Astrocyte of the spinal cord (primary cell): ENCODE measurements at regions not wholly inside any gene's neighbourhood (a gene's known extent, or its start where the extent isn't known, plus 50 kb on each side); places are given as distances from the start of the nearest gene placed in this dataset.

ENCODE experiments used
- DNase-seq: peaks from one replicate; pipeline ENCODE4 v3.0.0; 2011; ENCODE audit warnings: low read depth, low spot score
- H3K4me3 ChIP-seq: 2 replicates; pipeline ENCODE4 v1.5.1; 2011; ENCODE audit warnings: low read depth, mild to moderate bottlenecking, low read length, moderate library complexity
- in situ Hi-C: cut with HindIII; loops from 2 replicates; pipeline ENCODE4 v1.10.0; 2017; ENCODE audit warnings: low sequenced_read_pairs
- TF ChIP-seq, protein P1 (sequence below): IDR thresholded peaks from 2 replicates; pipeline ENCODE4 v1.5.1; 2012; ENCODE audit warnings: low read depth, mild to moderate bottlenecking, low read length, inconsistent platforms

DNA sequence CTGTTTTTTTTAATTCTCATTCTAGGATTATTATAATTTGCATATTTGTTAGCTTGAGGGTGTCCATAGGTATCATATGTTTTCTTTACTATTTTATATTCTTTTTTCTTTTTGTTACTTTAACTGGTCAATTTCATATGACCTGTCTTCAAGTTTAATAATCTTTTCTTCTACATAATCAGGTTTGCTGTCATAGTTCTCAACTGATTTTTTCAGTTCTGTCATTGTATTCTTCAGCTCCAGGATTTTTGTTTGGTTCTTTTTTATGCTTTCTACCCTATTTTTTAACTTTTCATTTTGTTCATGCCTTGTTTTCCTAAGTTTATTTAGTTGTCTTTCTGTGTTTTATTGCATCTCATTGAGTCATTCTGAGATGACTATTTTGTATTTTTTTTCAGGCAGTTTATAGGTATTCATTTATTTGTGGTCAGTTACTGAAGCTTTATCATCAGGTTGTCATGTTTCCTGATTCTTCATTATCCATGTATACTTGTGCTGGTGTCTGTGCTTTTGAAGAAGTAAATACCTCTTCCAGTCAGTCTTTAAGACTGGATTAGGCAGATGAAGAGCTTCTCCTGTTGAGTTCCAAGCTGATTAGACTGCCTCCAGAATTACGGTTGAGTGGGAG lies 220.3 kb upstream of the VEGFC start:
- TF ChIP-seq, protein P1, sequence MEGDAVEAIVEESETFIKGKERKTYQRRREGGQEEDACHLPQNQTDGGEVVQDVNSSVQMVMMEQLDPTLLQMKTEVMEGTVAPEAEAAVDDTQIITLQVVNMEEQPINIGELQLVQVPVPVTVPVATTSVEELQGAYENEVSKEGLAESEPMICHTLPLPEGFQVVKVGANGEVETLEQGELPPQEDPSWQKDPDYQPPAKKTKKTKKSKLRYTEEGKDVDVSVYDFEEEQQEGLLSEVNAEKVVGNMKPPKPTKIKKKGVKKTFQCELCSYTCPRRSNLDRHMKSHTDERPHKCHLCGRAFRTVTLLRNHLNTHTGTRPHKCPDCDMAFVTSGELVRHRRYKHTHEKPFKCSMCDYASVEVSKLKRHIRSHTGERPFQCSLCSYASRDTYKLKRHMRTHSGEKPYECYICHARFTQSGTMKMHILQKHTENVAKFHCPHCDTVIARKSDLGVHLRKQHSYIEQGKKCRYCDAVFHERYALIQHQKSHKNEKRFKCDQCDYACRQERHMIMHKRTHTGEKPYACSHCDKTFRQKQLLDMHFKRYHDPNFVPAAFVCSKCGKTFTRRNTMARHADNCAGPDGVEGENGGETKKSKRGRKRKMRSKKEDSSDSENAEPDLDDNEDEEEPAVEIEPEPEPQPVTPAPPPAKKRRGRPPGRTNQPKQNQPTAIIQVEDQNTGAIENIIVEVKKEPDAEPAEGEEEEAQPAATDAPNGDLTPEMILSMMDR: no peak
- H3K4me3 ChIP-seq: no peak overlapping the region
- no peak for DNase-seq
- in situ Hi-C loops: no loop called here

DNA sequence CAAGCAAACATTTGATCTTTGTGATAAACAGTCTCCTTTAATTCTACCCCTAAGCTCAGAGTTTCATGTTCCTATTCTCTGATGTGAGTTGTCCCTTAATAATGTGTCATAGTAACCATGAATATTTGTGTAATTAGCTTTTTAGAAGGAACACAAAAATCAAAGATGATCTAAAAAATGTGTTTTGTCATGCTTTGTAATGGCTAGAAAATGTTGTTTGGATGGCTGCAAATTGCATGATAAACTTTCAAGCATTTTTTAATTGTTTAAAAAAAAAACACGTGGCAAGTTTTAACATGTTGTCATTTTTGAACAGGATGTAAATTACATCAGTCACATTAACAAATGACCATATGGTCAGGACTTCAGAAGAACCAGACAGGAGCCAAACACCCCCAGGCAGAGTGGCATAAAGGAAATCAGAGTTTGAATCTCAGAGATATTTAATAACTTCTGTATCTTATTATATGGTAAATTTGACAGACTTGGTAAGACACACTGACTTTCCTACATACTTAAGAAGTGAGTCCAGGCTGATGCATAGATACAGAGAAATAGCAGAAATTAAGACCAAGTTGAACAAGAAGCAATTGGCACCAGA lies 223.9 kb upstream of the VEGFC start:
- TF ChIP-seq, protein P1: no peak
- in situ Hi-C loops: no loop called here
- H3K4me3 ChIP-seq: no peak overlapping the region
- DNase-seq: peak; percentile 34

DNA sequence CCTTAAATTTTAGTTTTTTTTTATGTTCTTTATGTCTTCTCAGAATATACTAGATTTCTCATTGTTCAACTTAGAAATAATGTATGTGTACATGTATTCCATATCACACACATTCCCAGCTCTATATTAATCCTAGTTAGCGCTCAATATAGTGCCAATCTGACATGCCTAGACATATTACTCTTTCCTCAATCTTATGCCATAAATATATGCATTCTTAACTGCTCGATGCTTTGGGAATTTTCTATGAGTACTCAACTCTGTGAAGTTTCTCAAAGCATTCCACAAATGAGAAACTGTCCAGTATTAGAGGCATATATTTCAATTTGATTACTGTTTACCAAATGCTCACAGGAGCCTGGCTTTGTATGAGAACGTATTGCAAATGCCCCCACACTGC lies 231.2 kb upstream of the VEGFC start:
- TF ChIP-seq, protein P1: no peak
- in situ Hi-C loops: no loop called here
- H3K4me3 ChIP-seq: no peak overlapping the region
- DNase-seq: no peak

DNA sequence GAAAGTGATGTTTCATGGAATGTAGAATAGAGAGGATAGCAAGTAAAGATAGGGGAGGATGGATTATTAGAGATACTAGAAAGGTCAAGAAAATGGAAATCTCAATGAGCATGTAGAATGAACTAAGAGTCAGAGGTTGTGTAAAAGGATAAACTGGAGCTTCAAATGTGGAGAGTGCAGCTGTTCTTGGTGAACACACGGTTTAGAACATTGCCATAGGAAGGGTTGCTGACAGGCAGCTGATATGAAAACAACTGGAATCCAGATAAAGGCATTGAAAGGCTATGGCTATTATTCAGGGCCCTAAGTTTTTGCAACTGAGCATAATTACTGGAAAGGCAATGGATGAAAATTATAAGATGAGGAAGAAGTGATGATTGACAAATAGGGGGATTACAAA lies 239.6 kb upstream of the VEGFC start:
- H3K4me3 ChIP-seq: no peak overlapping the region
- DNase-seq: no peak
- TF ChIP-seq, protein P1: no peak
- in situ Hi-C loops: no loop called here

DNA sequence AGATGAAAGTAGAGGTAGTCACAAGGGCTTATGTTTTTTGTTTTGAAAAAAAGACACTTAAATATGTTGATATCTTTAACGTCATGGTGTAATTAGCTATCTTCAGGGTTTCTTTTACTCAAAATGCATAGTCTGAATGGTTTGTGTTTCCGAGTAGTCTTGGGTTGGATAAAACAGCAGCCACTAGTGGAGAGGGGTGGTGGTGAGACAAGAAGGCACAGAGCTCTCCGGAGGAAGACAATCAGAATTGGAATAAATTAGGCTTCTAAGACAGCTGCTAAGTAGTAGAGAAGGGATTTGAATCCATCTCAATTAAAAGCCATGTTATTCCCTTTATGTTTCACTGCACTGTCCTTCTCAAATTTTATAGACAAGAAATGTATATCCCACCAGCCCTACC lies 240.4 kb upstream of the VEGFC start:
- DNase-seq: no peak
- in situ Hi-C loops: no loop called here
- no peak overlapping the region for H3K4me3 ChIP-seq
- TF ChIP-seq, protein P1: peak; percentile 28

DNA sequence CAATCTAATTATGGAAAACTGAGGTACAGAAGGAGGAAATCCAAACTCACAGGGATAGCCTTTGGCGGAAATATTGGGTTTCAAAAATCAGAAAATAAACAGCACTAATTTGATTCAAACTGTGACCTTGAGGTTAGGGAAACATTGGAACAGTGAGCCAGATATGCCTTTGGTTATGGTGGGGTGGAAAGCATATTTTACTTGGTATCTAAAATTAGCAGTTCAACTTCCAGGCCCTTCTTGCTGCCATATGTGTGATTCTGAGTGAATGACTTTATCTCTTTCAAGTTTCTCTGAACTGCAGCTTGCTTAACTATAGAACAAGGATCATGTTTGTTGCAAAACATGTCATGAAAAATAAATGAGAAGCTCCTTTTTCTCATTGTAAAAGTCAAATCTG lies 240.9 kb upstream of the VEGFC start:
- in situ Hi-C loops: no loop called here
- H3K4me3 ChIP-seq: no peak overlapping the region
- TF ChIP-seq, protein P1: no peak
- no peak for DNase-seq

DNA sequence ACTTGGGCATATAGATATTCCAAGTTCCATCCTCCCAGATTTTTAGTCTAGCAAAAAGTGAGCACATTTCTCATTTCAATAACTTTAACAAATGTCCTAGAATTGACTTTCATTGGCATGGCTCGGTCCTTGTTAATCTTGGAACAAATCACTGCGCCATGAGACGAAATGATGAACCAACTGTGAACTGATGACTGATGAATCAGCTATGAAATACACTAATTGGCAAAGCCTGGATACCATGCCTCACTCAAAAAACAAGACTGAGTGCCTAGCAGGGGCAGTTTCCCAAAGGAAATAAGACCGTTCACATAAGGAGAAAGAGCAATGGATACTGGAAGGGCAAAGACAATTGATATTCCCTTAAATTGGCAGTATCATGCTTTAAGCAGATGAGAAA lies 248.6 kb upstream of the VEGFC start:
- no peak overlapping the region for H3K4me3 ChIP-seq
- in situ Hi-C loops: no loop called here
- TF ChIP-seq, protein P1: no peak
- DNase-seq: peak; percentile 17
